OCI-LY7 (cell line): ENCODE measurements at regions not wholly inside any gene's neighbourhood (a gene's known extent, or its start where the extent isn't known, plus 50 kb on each side); places are given as distances from the start of the nearest gene placed in this dataset.

Experiments
- BruUV-seq: library from RNA; stranded (reverse); fragments of 400-500 nt; replicated peaks from 2 replicates; lab custom pipeline; 2021; lab: Mats Ljungman, UMichigan
- CTCF ChIA-PET: fragments of 300-600 bp; sonication (Branson Sonifier 250); formaldehyde crosslinking; loops from one replicate; lab custom pipeline; 2022; ENCODE audit warnings: antibody characterized with exemption; ENCODE audit not compliant: unreplicated experiment; lab: Charles Lee
- POLR2A ChIA-PET: fragments of 300-600 bp; sonication (Branson Sonifier 250); formaldehyde crosslinking; loops from one replicate; lab custom pipeline; 2022; ENCODE audit warnings: antibody characterized with exemption; lab: Charles Lee
- DNase-seq: peaks from one replicate; pipeline ENCODE4 v3.0.0-alpha.2; 2015; ENCODE audit warnings: low spot score
- H2AFZ ChIP-seq: fragments of 200-600 bp; sonication (generic), shearing (Covaris generic); 2 replicates; pipeline ENCODE4 v1.6.1; 2014; ENCODE audit warnings: mild to moderate bottlenecking, antibody characterized with exemption, low read length, moderate library complexity
- H3K27ac ChIP-seq: fragments of 200-600 bp; sonication (generic); 2 replicates; pipeline ENCODE4 v1.5.1; 2014; ENCODE audit warnings: mixed run types, low read depth, mild to moderate bottlenecking, moderate library complexity, low read length, inconsistent platforms; ENCODE audit not compliant: poor library complexity, severe bottlenecking
- H3K36me3 ChIP-seq: fragments of 200-600 bp; sonication (generic); 2 replicates; pipeline ENCODE4 v1.6.1; 2014; ENCODE audit warnings: mild to moderate bottlenecking, antibody characterized with exemption, low read length, moderate library complexity, mixed read lengths; ENCODE audit not compliant: insufficient read depth
- H3K4me1 ChIP-seq: fragments of 200-600 bp; sonication (generic); 2 replicates; pipeline ENCODE4 v1.5.1; 2014; ENCODE audit warnings: mild to moderate bottlenecking, low read length; ENCODE audit not compliant: insufficient read depth, poor library complexity, severe bottlenecking
- H3K4me2 ChIP-seq: fragments of 200-600 bp; sonication (generic); 2 replicates; pipeline ENCODE4 v1.6.1; 2014; ENCODE audit warnings: mild to moderate bottlenecking, low read length
- H3K4me3 ChIP-seq: fragments of 200-600 bp; sonication (generic); 2 replicates; pipeline ENCODE4 v1.5.1; 2014; ENCODE audit warnings: mild to moderate bottlenecking, low read depth, low read length; ENCODE audit not compliant: poor library complexity, severe bottlenecking
- H3K79me2 ChIP-seq: fragments of 200-600 bp; sonication (generic); 2 replicates; pipeline ENCODE4 v1.6.1; 2016; ENCODE audit warnings: low read depth, mild to moderate bottlenecking, low read length, moderate library complexity, mixed read lengths; ENCODE audit not compliant: insufficient read depth
- H3K9me2 ChIP-seq: fragments of 200-600 bp; sonication (generic); 2 replicates; pipeline ENCODE4 v1.6.1; 2016; ENCODE audit warnings: mild to moderate bottlenecking, low read length, mixed read lengths; ENCODE audit not compliant: insufficient read depth
- H3K9me3 ChIP-seq: fragments of 200-600 bp; sonication (generic); 2 replicates; pipeline ENCODE4 v1.6.1; 2014; ENCODE audit warnings: mild to moderate bottlenecking, mixed run types, low read length, mixed read lengths
- H4K20me1 ChIP-seq: fragments of 200-600 bp; sonication (generic); 2 replicates; pipeline ENCODE4 v1.6.1; 2014; ENCODE audit warnings: mild to moderate bottlenecking, antibody characterized with exemption, low read length, moderate library complexity, mixed read lengths; ENCODE audit not compliant: insufficient read depth
- EZH2phosphoT487 ChIP-seq: fragments of 200-600 bp; sonication (generic); IDR thresholded peaks from 2 replicates; pipeline ENCODE4 v1.6.1; 2018; ENCODE audit warnings: low read depth, borderline replicate concordance, mild to moderate bottlenecking, mixed run types, antibody characterized with exemption, low read length, moderate library complexity, mixed read lengths
- intact Hi-C: fragments of 100-400 bp; cut with micrococcal nuclease; formaldehyde crosslinking; loops from one replicate; pipeline ENCODE4 v1.10.0; 2022; ENCODE audit not compliant: unreplicated experiment
- TF ChIP-seq, protein P1 (sequence below): fragments of 200-600 bp; sonication (generic); conservative IDR thresholded peaks from 2 replicates; pipeline ENCODE4 v1.5.1; 2014; ENCODE audit warnings: mild to moderate bottlenecking, antibody characterized with exemption, low read length, moderate library complexity, mixed read lengths

DNA sequence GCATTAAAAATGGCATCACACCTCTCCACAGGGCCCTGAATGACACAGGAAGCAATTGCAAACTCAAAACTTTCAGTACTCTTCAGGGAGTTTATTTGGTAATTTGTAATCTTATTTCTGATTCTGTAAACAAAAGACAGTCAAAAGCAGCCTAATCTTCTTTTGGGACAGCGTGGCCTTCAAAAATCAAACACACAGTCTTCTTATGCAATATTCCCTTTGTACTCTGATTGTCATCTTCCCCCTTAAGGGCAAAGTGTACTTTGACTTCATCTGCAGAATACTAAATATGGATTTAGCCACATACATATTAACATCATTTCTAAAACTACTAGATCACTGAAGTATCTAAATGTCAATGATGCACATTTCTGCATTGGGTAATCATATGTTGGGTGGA is 322.0 kb downstream of the MZT1 start:
- ChIA-PET CTCF (no interaction called here), POLR2A (interaction anchor here (0.6 to 0.7 kb wide), 2 partner anchors 10 to 24 kb away, joined by 3 to 4 read pairs; no protein-coding TSS in a partner anchor)
- H3K9me3 ChIP-seq = no peaks in the 10 kb centered on the region
- no peaks in the 10 kb centered on the region for H3K4me1 ChIP-seq
- H3K4me2 ChIP-seq = no peak overlapping the region
- no peaks in the 10 kb centered on the region for H3K9me2 ChIP-seq
- intact Hi-C loops = no loop called here
- H4K20me1 ChIP-seq = no peaks in the 10 kb centered on the region
- BruUV-seq = no TSS peak
- H3K27ac ChIP-seq = no peak overlapping the region
- no peak overlapping the region for H2AFZ ChIP-seq
- H3K36me3 ChIP-seq = no peaks in the 10 kb centered on the region
- no peaks in the 10 kb centered on the region for H3K79me2 ChIP-seq
- no peak for DNase-seq
- TF ChIP-seq, protein P1, sequence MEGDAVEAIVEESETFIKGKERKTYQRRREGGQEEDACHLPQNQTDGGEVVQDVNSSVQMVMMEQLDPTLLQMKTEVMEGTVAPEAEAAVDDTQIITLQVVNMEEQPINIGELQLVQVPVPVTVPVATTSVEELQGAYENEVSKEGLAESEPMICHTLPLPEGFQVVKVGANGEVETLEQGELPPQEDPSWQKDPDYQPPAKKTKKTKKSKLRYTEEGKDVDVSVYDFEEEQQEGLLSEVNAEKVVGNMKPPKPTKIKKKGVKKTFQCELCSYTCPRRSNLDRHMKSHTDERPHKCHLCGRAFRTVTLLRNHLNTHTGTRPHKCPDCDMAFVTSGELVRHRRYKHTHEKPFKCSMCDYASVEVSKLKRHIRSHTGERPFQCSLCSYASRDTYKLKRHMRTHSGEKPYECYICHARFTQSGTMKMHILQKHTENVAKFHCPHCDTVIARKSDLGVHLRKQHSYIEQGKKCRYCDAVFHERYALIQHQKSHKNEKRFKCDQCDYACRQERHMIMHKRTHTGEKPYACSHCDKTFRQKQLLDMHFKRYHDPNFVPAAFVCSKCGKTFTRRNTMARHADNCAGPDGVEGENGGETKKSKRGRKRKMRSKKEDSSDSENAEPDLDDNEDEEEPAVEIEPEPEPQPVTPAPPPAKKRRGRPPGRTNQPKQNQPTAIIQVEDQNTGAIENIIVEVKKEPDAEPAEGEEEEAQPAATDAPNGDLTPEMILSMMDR = no peak
- no peak for TF ChIP-seq EZH2phosphoT487
- no peak overlapping the region for H3K4me3 ChIP-seq

DNA sequence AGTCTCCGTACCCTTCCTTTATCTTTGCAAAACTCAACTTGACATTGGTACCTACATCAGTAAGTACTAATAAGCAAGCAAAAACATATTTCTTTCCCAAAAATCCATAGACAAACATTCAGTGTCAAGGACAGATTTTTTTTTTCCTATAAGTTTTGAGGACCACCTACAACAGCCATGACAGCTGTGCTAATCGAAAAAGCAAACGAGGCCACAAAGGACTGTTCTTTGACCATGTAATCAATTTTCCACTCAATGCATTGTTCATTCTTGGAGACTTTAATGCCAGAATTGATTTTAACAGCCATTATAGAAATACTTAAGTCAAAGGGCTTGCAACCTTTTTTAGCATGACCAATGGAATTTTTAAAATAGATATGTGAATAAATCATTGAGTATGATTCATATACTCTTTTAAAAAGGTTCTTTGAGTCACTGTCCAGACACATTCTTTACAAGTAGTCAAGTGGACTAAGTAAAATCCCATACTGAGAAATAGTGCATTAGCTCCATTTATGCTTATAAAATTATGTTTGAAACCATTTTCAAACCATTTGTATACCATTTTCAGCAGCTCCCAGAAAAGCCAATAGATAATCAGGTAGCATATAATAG is 323.9 kb downstream of the MZT1 start:
- no peaks in the 10 kb centered on the region for H3K9me2 ChIP-seq
- POLR2A ChIA-PET = no interaction called here
- no TSS peak for BruUV-seq
- no peak for DNase-seq
- no peak overlapping the region for H3K27ac ChIP-seq
- TF ChIP-seq EZH2phosphoT487 = no peak
- TF ChIP-seq, protein P1 = no peak
- CTCF ChIA-PET = no interaction called here
- no peaks in the 10 kb centered on the region for H3K36me3 ChIP-seq
- H3K4me1 ChIP-seq = no peaks in the 10 kb centered on the region
- H2AFZ ChIP-seq = no peak overlapping the region
- no peak overlapping the region for H3K4me3 ChIP-seq
- H3K9me3 ChIP-seq = no peaks in the 10 kb centered on the region
- no peaks in the 10 kb centered on the region for H4K20me1 ChIP-seq
- intact Hi-C loops = no loop called here
- no peak overlapping the region for H3K4me2 ChIP-seq
- H3K79me2 ChIP-seq = no peaks in the 10 kb centered on the region

DNA sequence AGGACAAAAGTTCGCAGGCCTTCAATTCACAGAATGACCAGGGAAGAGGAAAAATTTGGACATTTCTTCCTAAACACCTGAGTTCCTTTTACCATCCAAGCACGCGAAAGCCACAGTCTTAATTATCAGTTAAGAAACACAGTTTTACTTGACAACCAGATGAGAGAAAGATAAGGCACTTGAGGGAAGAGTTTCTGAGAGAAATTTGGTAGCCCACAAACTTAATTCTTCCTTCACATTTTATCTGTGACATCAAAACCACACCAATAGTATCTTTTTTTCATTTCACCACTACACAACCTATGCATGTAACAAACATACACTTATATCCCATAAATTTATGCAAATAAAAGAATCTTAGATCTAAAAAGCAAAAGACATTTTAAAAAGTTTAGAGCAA is 326.6 kb downstream of the MZT1 start:
- Histone ChIP-seq H3K79me2 (no peaks in the 10 kb centered on the region), H3K27ac (no peak overlapping the region), H4K20me1 (no peaks in the 10 kb centered on the region), H3K4me1 (no peaks in the 10 kb centered on the region), H3K4me2 (no peak overlapping the region), H3K4me3 (no peak overlapping the region), H3K36me3 (no peaks in the 10 kb centered on the region), H2AFZ (no peak overlapping the region), H3K9me3 (no peaks in the 10 kb centered on the region), H3K9me2 (no peaks in the 10 kb centered on the region)
- no peak for DNase-seq
- ChIA-PET POLR2A (no interaction called here), CTCF (no interaction called here)
- intact Hi-C loops = no loop called here
- no TSS peak for BruUV-seq
- TF ChIP-seq, protein P1 = no peak
- no peak for TF ChIP-seq EZH2phosphoT487
